ENCODE measurements at regions not wholly inside any gene's neighbourhood (a gene's known extent, or its start where the extent isn't known, plus 50 kb on each side); places are given as distances from the start of the nearest gene placed in this dataset.

- Histone ChIP-seq H2BK5ac (ENCODE audit: insufficient read length, low read length) (no peak overlapping the region), H3K23me2 (ENCODE audit: insufficient read length, low read depth, low read length, poor library complexity, severe bottlenecking) (no peaks in the 10 kb centered on the region), H4K8ac (replicated peaks; ENCODE audit: insufficient read length, low read depth, low read length) (no peak overlapping the region), H3K4me1 (ENCODE audit: insufficient read depth, low read length) (no peaks in the 10 kb centered on the region), H2AK5ac (ENCODE audit: insufficient read length, low read length) (no peak overlapping the region), H3K4me2 (ENCODE audit: insufficient read depth, insufficient read length, low read length) (no peak overlapping the region), H2BK12ac (ENCODE audit: insufficient read length, low read depth, low read length) (no peak overlapping the region), H3K27me3 (ENCODE audit: insufficient read depth, low read length) (no peaks in the 10 kb centered on the region), H3K18ac (ENCODE audit: insufficient read length, low read depth, low read length) (no peak overlapping the region), H3K4ac (ENCODE audit: low read depth, low read length) (no peak overlapping the region), H3K23ac (ENCODE audit: insufficient read length, low read depth, low read length) (no peak overlapping the region), H3K79me1 (ENCODE audit: insufficient read depth, low read depth, low read length, poor library complexity, severe bottlenecking) (no peaks in the 10 kb centered on the region), H3K56ac (ENCODE audit: insufficient read length, low read depth, low read length) (no peak overlapping the region), H4K91ac (ENCODE audit: insufficient read length, low read depth, low read length) (no peak overlapping the region), H3K9me3 (ENCODE audit: control insufficient read depth, low read depth, low read length) (no peaks in the 10 kb centered on the region), H3K27ac (ENCODE audit: insufficient read length, low read depth, low read length) (no peak overlapping the region), H2BK120ac (ENCODE audit: low read depth, low read length, poor library complexity, severe bottlenecking) (no peak overlapping the region), H3K14ac (ENCODE audit: insufficient read depth, low read length) (no peak overlapping the region), H3T11ph (ENCODE audit: low read length) (no peak overlapping the region), H2BK20ac (ENCODE audit: low read depth, low read length, poor library complexity, severe bottlenecking) (no peak overlapping the region), H2BK15ac (ENCODE audit: low read depth, low read length) (no peak overlapping the region), H2AFZ (ENCODE audit: low read length) (no peak overlapping the region), H4K20me1 (ENCODE audit: control insufficient read depth, insufficient read depth, insufficient read length) (no peaks in the 10 kb centered on the region), H3K9ac (ENCODE audit: extremely low read depth, insufficient read length, low read length) (no peak overlapping the region), H4K5ac (ENCODE audit: insufficient read length, low read depth, low read length) (no peak overlapping the region), H3K79me2 (ENCODE audit: insufficient read depth, low read length) (no peaks in the 10 kb centered on the region)
- Mint-ChIP-seq H3K27me3 (ENCODE audit: low read depth) (no peaks in the 10 kb centered on the region), H3K4me3 (no peak overlapping the region), H3K27ac (no peak overlapping the region), H3K36me3 (ENCODE audit: insufficient read depth in 1 of 3, low read depth in 3 of 3) (no peaks in the 10 kb centered on the region; a peak in 1 of 7 replicates), H3K4me1 (peaks cover 8 to 9% of the 10 kb centered on the region in 2 experiments), H3K9me3 (no peaks in the 10 kb centered on the region)
- no peak for DNase-seq
- no peak for TF ChIP-seq CTCF (conservative IDR thresholded peaks at IDR 0.05)
- no CpG with 5 or more reads among the region's 5 CpGs for WGBS (ENCODE audit: extremely low coverage, insufficient read length, low lambda C conversion rate)
These were observed 76.8 kb upstream of the CPEB2 start for GRCh38 chr4:14925471-14925870.

All from H9 (cell line).